PC-9 (cell line): ENCODE measurements at regions not wholly inside any gene's neighbourhood (a gene's known extent, or its start where the extent isn't known, plus 50 kb on each side); places are given as distances from the start of the nearest gene placed in this dataset.

Experiments used
- BruUV-seq: library from RNA; stranded (reverse); fragments of 400-500 nt; replicated peaks from 2 replicates; lab custom pipeline; 2021; lab: Mats Ljungman, UMichigan
- CTCF ChIA-PET: fragments of 300-600 bp; sonication (Branson Sonifier 250); formaldehyde crosslinking; loops from one replicate; lab custom pipeline; 2022; ENCODE audit warnings: antibody characterized with exemption; lab: Charles Lee
- POLR2A ChIA-PET: fragments of 300-600 bp; sonication (Branson Sonifier 250); formaldehyde crosslinking; loops from one replicate; lab custom pipeline; 2022; ENCODE audit warnings: antibody characterized with exemption; ENCODE audit not compliant: unreplicated experiment; lab: Charles Lee
- DNase-seq, 2 experiments: peaks; one replicate each; pipeline versions ENCODE4 v3.0.0 to v3.0.0-alpha.2; 2015 to 2022; ENCODE audit warnings: mixed read lengths in 1 of 2
- H2AFZ ChIP-seq: fragments of 200-600 bp; sonication (generic); 2 replicates; pipeline ENCODE4 v1.8.1; 2017; ENCODE audit warnings: antibody characterized with exemption
- H3F3A ChIP-seq: fragments of 200-600 bp; sonication (generic); 2 replicates; pipeline ENCODE4 v1.8.1; 2017; ENCODE audit warnings: antibody characterized with exemption, mild to moderate bottlenecking, low read depth; ENCODE audit not compliant: insufficient read depth
- H3K27ac ChIP-seq: fragments of 200-600 bp; sonication (generic); 2 replicates; pipeline ENCODE4 v1.6.1; 2016; ENCODE audit warnings: mixed run types
- H3K27me3 ChIP-seq: fragments of 200-600 bp; sonication (generic); 2 replicates; pipeline ENCODE4 v1.6.1; 2016; ENCODE audit warnings: low read depth, mixed run types; ENCODE audit not compliant: insufficient read depth
- H3K36me3 ChIP-seq: fragments of 200-600 bp; sonication (generic); 2 replicates; pipeline ENCODE4 v1.6.1; 2016; ENCODE audit warnings: low read depth, mixed run types
- H3K4me1 ChIP-seq: fragments of 200-600 bp; sonication (generic); replicated peaks from 2 replicates; pipeline ENCODE4 v1.6.1; 2016; ENCODE audit warnings: mixed run types; ENCODE audit not compliant: insufficient read depth
- H3K4me2 ChIP-seq: fragments of 200-600 bp; sonication (generic); 2 replicates; pipeline ENCODE4 v1.6.1; 2017; ENCODE audit warnings: mixed run types
- H3K4me3 ChIP-seq: fragments of 200-600 bp; sonication (generic); 2 replicates; pipeline ENCODE4 v1.6.1; 2016; ENCODE audit warnings: mixed run types
- H3K79me2 ChIP-seq: fragments of 200-600 bp; sonication (generic); 2 replicates; pipeline ENCODE4 v1.6.1; 2017; ENCODE audit warnings: low read depth, mixed run types
- H3K9me2 ChIP-seq: fragments of 200-600 bp; sonication (generic); 2 replicates; pipeline ENCODE4 v1.8.1; 2017; ENCODE audit warnings: mild to moderate bottlenecking; ENCODE audit not compliant: insufficient read depth
- H3K9me3 ChIP-seq: fragments of 200-600 bp; sonication (generic); 2 replicates; pipeline ENCODE4 v1.8.1; 2016; ENCODE audit warnings: low read depth; ENCODE audit not compliant: insufficient read depth
- H4K20me1 ChIP-seq: fragments of 200-600 bp; sonication (generic); 2 replicates; pipeline ENCODE4 v1.8.1; 2017; ENCODE audit not compliant: insufficient read depth
- EZH2 ChIP-seq: fragments of 200-600 bp; sonication (generic); IDR thresholded peaks from 2 replicates; pipeline ENCODE4 v1.8.0; 2017; ENCODE audit warnings: antibody characterized with exemption, low read depth
- intact Hi-C: fragments of 100-400 bp; cut with micrococcal nuclease; formaldehyde crosslinking; loops from one replicate; pipeline ENCODE4 v1.10.0; 2022; ENCODE audit not compliant: unreplicated experiment
- TF ChIP-seq, protein P1 (sequence below): fragments of 200-600 bp; sonication (generic); conservative IDR thresholded peaks from 2 replicates; pipeline ENCODE4 v1.6.1; 2017; ENCODE audit warnings: mixed run types, antibody characterized with exemption, mild to moderate bottlenecking, moderate library complexity

DNA sequence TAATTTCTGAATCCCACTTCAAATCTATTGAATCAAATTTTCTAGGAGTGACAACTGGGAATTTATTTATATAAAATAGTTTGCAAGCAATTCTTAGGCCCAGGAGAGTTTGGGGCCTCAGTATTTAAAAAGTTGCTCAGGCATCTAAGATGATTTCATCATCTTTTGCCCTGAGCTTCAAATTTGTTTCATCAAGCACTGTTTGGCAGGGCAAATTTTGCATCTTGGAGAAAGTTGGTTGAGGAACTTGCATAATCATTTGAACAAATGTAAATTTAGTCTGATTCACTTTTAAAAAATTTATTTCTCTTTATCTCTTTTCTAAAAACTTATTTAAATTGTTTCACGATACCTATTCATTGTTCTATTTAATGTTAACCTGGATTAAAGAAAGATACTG is 702.8 kb downstream of the SI start:
- DNase-seq, result no peak

GRCh38 chr3:164371681-164372080 is 706.6 kb downstream of the SI start:
- CTCF ChIA-PET, result no interaction called here
- Histone ChIP-seq H3K9me3 (no peaks in the 10 kb centered on the region), H3F3A (no peaks in the 10 kb centered on the region), H3K79me2 (no peaks in the 10 kb centered on the region), H3K4me3 (no peak overlapping the region), H3K27ac (no peak overlapping the region), H4K20me1 (no peaks in the 10 kb centered on the region), H3K4me2 (no peak overlapping the region), H3K4me1 (no peaks in the 10 kb centered on the region), H3K36me3 (no peaks in the 10 kb centered on the region), H3K27me3 (no peaks in the 10 kb centered on the region), H3K9me2 (no peaks in the 10 kb centered on the region), H2AFZ (no peak overlapping the region)
- TF ChIP-seq, protein P1, sequence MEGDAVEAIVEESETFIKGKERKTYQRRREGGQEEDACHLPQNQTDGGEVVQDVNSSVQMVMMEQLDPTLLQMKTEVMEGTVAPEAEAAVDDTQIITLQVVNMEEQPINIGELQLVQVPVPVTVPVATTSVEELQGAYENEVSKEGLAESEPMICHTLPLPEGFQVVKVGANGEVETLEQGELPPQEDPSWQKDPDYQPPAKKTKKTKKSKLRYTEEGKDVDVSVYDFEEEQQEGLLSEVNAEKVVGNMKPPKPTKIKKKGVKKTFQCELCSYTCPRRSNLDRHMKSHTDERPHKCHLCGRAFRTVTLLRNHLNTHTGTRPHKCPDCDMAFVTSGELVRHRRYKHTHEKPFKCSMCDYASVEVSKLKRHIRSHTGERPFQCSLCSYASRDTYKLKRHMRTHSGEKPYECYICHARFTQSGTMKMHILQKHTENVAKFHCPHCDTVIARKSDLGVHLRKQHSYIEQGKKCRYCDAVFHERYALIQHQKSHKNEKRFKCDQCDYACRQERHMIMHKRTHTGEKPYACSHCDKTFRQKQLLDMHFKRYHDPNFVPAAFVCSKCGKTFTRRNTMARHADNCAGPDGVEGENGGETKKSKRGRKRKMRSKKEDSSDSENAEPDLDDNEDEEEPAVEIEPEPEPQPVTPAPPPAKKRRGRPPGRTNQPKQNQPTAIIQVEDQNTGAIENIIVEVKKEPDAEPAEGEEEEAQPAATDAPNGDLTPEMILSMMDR, result no peak
- TF ChIP-seq EZH2, result no peak
- no peak for DNase-seq
- POLR2A ChIA-PET, result no interaction called here
- intact Hi-C loops, result no loop called here
- BruUV-seq, result no TSS peak

More for the DNA sequence above, 702.8 kb downstream of the SI start:
- intact Hi-C loops, result no loop called here
- Histone ChIP-seq H3F3A (no peaks in the 10 kb centered on the region), H3K79me2 (no peaks in the 10 kb centered on the region), H3K4me3 (no peak overlapping the region), H3K4me2 (no peak overlapping the region), H2AFZ (no peak overlapping the region), H3K9me2 (no peaks in the 10 kb centered on the region), H3K27me3 (no peaks in the 10 kb centered on the region), H3K9me3 (no peaks in the 10 kb centered on the region), H3K4me1 (no peaks in the 10 kb centered on the region), H4K20me1 (no peaks in the 10 kb centered on the region), H3K27ac (no peak overlapping the region), H3K36me3 (no peaks in the 10 kb centered on the region)
- ChIA-PET CTCF (no interaction called here), POLR2A (no interaction called here)
- BruUV-seq, result no TSS peak
- TF ChIP-seq, protein P1, result no peak
- TF ChIP-seq EZH2, result no peak

GRCh38 chr3:164370970-164371369 is 707.3 kb downstream of the SI start:
- no peak overlapping the region for H3K4me2 ChIP-seq
- DNase-seq, result no peak
- no peaks in the 10 kb centered on the region for H3K36me3 ChIP-seq
- no peak overlapping the region for H3K4me3 ChIP-seq
- H3K9me2 ChIP-seq, result no peaks in the 10 kb centered on the region
- CTCF ChIA-PET, result no interaction called here
- H3K27ac ChIP-seq, result no peak overlapping the region
- POLR2A ChIA-PET, result no interaction called here
- H2AFZ ChIP-seq, result no peak overlapping the region
- intact Hi-C loops, result no loop called here
- no peaks in the 10 kb centered on the region for H3K79me2 ChIP-seq
- no TSS peak for BruUV-seq
- H3K27me3 ChIP-seq, result no peaks in the 10 kb centered on the region
- no peaks in the 10 kb centered on the region for H3K9me3 ChIP-seq
- no peaks in the 10 kb centered on the region for H4K20me1 ChIP-seq
- no peak for TF ChIP-seq EZH2
- TF ChIP-seq, protein P1, result no peak
- no peaks in the 10 kb centered on the region for H3F3A ChIP-seq
- no peaks in the 10 kb centered on the region for H3K4me1 ChIP-seq
